ENCODE measurements at regions not wholly inside any gene's neighbourhood (a gene's known extent, or its start where the extent isn't known, plus 50 kb on each side); places are given as distances from the start of the nearest gene placed in this dataset.

GRCh38 chr2:7444626-7445025 is 527.4 kb downstream of the RNF144A start:
- H3K79me2 ChIP-seq (ENCODE audit: insufficient read depth) = no peaks in the 10 kb centered on the region
- no peak overlapping the region for H3K4me2 ChIP-seq (ENCODE audit: unreplicated experiment)
- no peak for TF ChIP-seq EZH2 (IDR thresholded peaks at IDR 0.05; ENCODE audit: insufficient read depth, poor library complexity, severe bottlenecking)
- no peak for TF ChIP-seq EZH2phosphoT487 (IDR thresholded peaks at IDR 0.05; ENCODE audit: insufficient read depth, low read depth)
- H3K9me3 ChIP-seq (ENCODE audit: low read depth) = no peaks in the 10 kb centered on the region
- H3K4me1 ChIP-seq (ENCODE audit: insufficient read depth) = no peaks in the 10 kb centered on the region; the same call in 1 of the 2 replicates
- no peaks in the 10 kb centered on the region for H3K36me3 ChIP-seq (ENCODE audit: low read depth)
- DNase-seq = no peak
- no peaks in the 10 kb centered on the region for H4K20me1 ChIP-seq (ENCODE audit: insufficient read depth)
- no peak overlapping the region for H3K27ac ChIP-seq
- no peaks in the 10 kb centered on the region for H3K27me3 ChIP-seq (replicated peaks; ENCODE audit: insufficient read depth)
- H3F3A ChIP-seq (ENCODE audit: insufficient read depth) = no peaks in the 10 kb centered on the region
- in situ Hi-C loops (cut with MboI) = no loop called here
- H3K9me2 ChIP-seq (ENCODE audit: insufficient read depth) = no peaks in the 10 kb centered on the region
- H2AFZ ChIP-seq = no peak overlapping the region
- no peak overlapping the region for H3K9ac ChIP-seq
- 70 to 73% methylated on average over 4 of the region's 4 CpGs for WGBS, 2 experiments (ENCODE audit: low coverage in 1 of 2, low lambda C conversion rate in 2 of 2, missing lambda C conversion rate in 2 of 2)
- H3K4me3 ChIP-seq = no peak overlapping the region

GRCh38 chr2:7448578-7449264 is 531.5 kb downstream of the RNF144A start:
- TF ChIP-seq EZH2 (IDR thresholded peaks at IDR 0.05; ENCODE audit: insufficient read depth, poor library complexity, severe bottlenecking) = no peak
- no peak for TF ChIP-seq EZH2phosphoT487 (IDR thresholded peaks at IDR 0.05; ENCODE audit: insufficient read depth, low read depth)
- in situ Hi-C loops (cut with MboI) = no loop called here
- 79 to 83% methylated on average over 11 of the region's 11 CpGs for WGBS, 2 experiments (ENCODE audit: low coverage in 1 of 2, low lambda C conversion rate in 2 of 2, missing lambda C conversion rate in 2 of 2)

GRCh38 chr2:7449298-7449697 is 532.1 kb downstream of the RNF144A start:
- Histone ChIP-seq H3K4me1 (ENCODE audit: insufficient read depth) (no peaks in the 10 kb centered on the region; the same call in 1 of the 2 replicates), H4K20me1 (ENCODE audit: insufficient read depth) (no peaks in the 10 kb centered on the region), H3K9me3 (ENCODE audit: low read depth) (no peaks in the 10 kb centered on the region), H3K27ac (no peak overlapping the region), H3K36me3 (ENCODE audit: low read depth) (no peaks in the 10 kb centered on the region), H3K79me2 (ENCODE audit: insufficient read depth) (no peaks in the 10 kb centered on the region), H3K9me2 (ENCODE audit: insufficient read depth) (no peaks in the 10 kb centered on the region), H3K27me3 (replicated peaks; ENCODE audit: insufficient read depth) (no peaks in the 10 kb centered on the region), H3K4me2 (ENCODE audit: unreplicated experiment) (no peak overlapping the region), H3F3A (ENCODE audit: insufficient read depth) (no peaks in the 10 kb centered on the region), H3K4me3 (no peak overlapping the region), H2AFZ (no peak overlapping the region), H3K9ac (no peak overlapping the region)
- no peak for TF ChIP-seq EZH2phosphoT487 (IDR thresholded peaks at IDR 0.05; ENCODE audit: insufficient read depth, low read depth)
- no peak for TF ChIP-seq EZH2 (IDR thresholded peaks at IDR 0.05; ENCODE audit: insufficient read depth, poor library complexity, severe bottlenecking)
- no peak for DNase-seq
- in situ Hi-C loops (cut with MboI) = no loop called here

More at GRCh38 chr2:7448578-7449264, 531.5 kb downstream of the RNF144A start:
- Histone ChIP-seq H3K4me1 (ENCODE audit: insufficient read depth) (no peaks in the 10 kb centered on the region; the same call in 1 of the 2 replicates), H3K9me3 (ENCODE audit: low read depth) (no peaks in the 10 kb centered on the region), H3K4me2 (ENCODE audit: unreplicated experiment) (no peak overlapping the region), H3K36me3 (ENCODE audit: low read depth) (no peaks in the 10 kb centered on the region), H3F3A (ENCODE audit: insufficient read depth) (no peaks in the 10 kb centered on the region), H2AFZ (no peak overlapping the region), H3K9me2 (ENCODE audit: insufficient read depth) (no peaks in the 10 kb centered on the region), H4K20me1 (ENCODE audit: insufficient read depth) (no peaks in the 10 kb centered on the region), H3K4me3 (no peak overlapping the region), H3K79me2 (ENCODE audit: insufficient read depth) (no peaks in the 10 kb centered on the region), H3K9ac (no peak overlapping the region), H3K27me3 (replicated peaks; ENCODE audit: insufficient read depth) (no peaks in the 10 kb centered on the region), H3K27ac (no peak overlapping the region)
- no peak for DNase-seq

DNA sequence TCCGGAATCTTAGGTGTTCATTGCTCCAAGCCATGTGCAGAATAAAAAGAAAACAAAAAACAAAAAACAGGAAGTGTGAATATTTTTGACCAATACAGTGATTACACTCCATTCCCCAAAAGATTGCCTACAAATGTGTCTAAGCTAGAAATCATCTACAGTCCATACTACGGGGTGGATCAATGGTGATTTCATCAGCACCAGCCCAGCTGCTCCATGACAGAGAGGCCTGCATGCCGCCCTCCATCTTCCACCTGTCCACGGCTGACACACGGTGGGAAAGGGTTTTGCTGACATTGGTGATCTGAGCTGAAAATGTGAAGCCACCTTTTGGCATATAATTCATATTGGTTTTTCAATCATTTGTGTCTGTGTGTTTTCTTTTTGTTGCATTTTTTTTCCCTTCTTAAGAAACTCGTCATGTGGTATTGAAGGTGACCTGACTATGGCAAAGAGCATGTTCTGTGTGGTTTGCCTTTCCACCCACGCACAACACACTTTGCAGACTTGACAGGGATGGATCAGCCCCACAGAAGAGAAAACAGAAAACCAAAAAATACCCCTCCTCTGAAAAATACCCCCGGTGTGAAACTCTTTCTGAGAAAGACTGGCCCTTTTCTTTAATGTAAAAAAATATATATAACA is 533.1 kb downstream of the RNF144A start:
- Histone ChIP-seq H3K4me2 (ENCODE audit: unreplicated experiment) (no peak overlapping the region), H3F3A (ENCODE audit: insufficient read depth) (no peaks in the 10 kb centered on the region), H3K36me3 (ENCODE audit: low read depth) (no peaks in the 10 kb centered on the region), H3K9ac (no peak overlapping the region), H3K4me3 (no peak overlapping the region), H3K27me3 (replicated peaks; ENCODE audit: insufficient read depth) (no peaks in the 10 kb centered on the region), H3K79me2 (ENCODE audit: insufficient read depth) (no peaks in the 10 kb centered on the region), H2AFZ (no peak overlapping the region), H3K4me1 (ENCODE audit: insufficient read depth) (no peaks in the 10 kb centered on the region; the same call in 1 of the 2 replicates), H4K20me1 (ENCODE audit: insufficient read depth) (no peaks in the 10 kb centered on the region), H3K9me2 (ENCODE audit: insufficient read depth) (no peaks in the 10 kb centered on the region), H3K9me3 (ENCODE audit: low read depth) (no peaks in the 10 kb centered on the region), H3K27ac (no peak overlapping the region)
- DNase-seq = no peak
- in situ Hi-C loops (cut with MboI) = no loop called here
- 67 to 72% methylated on average over 8 of the region's 8 CpGs for WGBS, 2 experiments (ENCODE audit: low coverage in 1 of 2, low lambda C conversion rate in 2 of 2, missing lambda C conversion rate in 2 of 2)
- no peak for TF ChIP-seq EZH2phosphoT487 (IDR thresholded peaks at IDR 0.05; ENCODE audit: insufficient read depth, low read depth)
- TF ChIP-seq EZH2 (IDR thresholded peaks at IDR 0.05; ENCODE audit: insufficient read depth, poor library complexity, severe bottlenecking) = no peak

Measured in GM23248 (cell line).